ENCODE measurements at regions not wholly inside any gene's neighbourhood (a gene's known extent, or its start where the extent isn't known, plus 50 kb on each side); places are given as distances from the start of the nearest gene placed in this dataset.

DNA sequence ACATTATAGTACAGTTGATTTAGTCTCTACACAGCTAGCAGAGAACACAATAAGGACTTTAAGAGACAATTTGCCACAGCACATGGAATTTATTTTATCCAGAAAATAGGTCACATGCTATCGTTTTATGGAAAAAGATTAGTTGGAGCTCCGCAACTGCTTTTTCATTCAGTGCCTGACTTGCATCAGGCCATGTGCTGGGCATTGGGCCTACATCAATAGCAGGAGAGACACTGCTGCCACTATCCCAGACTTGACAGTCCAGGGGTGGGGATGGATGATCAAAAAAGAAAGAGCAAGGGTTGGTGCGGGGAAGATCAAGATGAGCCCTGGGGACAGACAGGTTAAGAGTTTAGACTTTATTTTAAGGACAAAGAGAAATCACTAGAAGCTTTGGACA lies 75.2 kb upstream of the C3orf80 start:
- Histone ChIP-seq H3K9me3 (ENCODE audit: control insufficient read depth, insufficient read depth, low read length) (no peaks in the 10 kb centered on the region), H3K79me1 (ENCODE audit: low read depth in 1 of 2, low read length in 2 of 2) (no peaks in the 10 kb centered on the region), H3K9me1 (ENCODE audit: insufficient read depth, low read length) (no peaks in the 10 kb centered on the region), H4K91ac (ENCODE audit: insufficient read depth, low read depth, low read length) (no peak overlapping the region), H3K9ac (ENCODE audit: low read depth, low read length) (no peak overlapping the region), H3K4me1 (ENCODE audit: control insufficient read depth, insufficient read depth, low read length) (peaks cover 2% of the 10 kb centered on the region; the same call in 1 of the 2 replicates), H3K23ac (ENCODE audit: low read depth, low read length) (no peak overlapping the region), H3K4me3 (ENCODE audit: insufficient read depth, low read depth, low read length) (no peak overlapping the region), H3K56ac (ENCODE audit: extremely low read depth, insufficient read depth, low read length) (no peak overlapping the region), H2BK20ac (ENCODE audit: low read depth, low read length) (no peak overlapping the region), H3K18ac (ENCODE audit: low read depth, low read length) (no peak overlapping the region), H2BK5ac (ENCODE audit: low read depth, low read length, poor library complexity, severe bottlenecking) (no peak overlapping the region), H2AK9ac (replicated peaks; ENCODE audit: low read depth, low read length, poor library complexity) (no peak overlapping the region), H4K8ac (ENCODE audit: low read depth in 2 of 2, low read length in 2 of 2) (no peak overlapping the region), H3K36me3 (ENCODE audit: control insufficient read depth, insufficient read depth, low read length) (no peaks in the 10 kb centered on the region), H2AFZ (replicated peaks; ENCODE audit: low read length, poor library complexity) (no peak overlapping the region), H2AK5ac (ENCODE audit: low read depth, low read length) (no peak overlapping the region), H2BK120ac (ENCODE audit: low read depth, low read length) (no peak overlapping the region), H3K27me3 (ENCODE audit: control insufficient read depth, insufficient read depth, low read length) (peaks cover 3% of the 10 kb centered on the region; the same call in 1 of the 2 replicates), H4K20me1 (ENCODE audit: insufficient read depth, low read length) (no peaks in the 10 kb centered on the region), H3K27ac (ENCODE audit: insufficient read depth, low read length) (no peak overlapping the region), H4K5ac (ENCODE audit: low read depth, low read length) (no peak overlapping the region), H2BK15ac (ENCODE audit: low read depth, low read length) (no peak overlapping the region), H3K4ac (ENCODE audit: low read depth, low read length) (no peak overlapping the region), H3K4me2 (ENCODE audit: low read depth, low read length) (no peak overlapping the region), H3K14ac (replicated peaks; ENCODE audit: low read depth, low read length) (no peak overlapping the region)
- intact Hi-C loops (cut with micrococcal nuclease) = no loop called here
- ATAC-seq (ENCODE audit: low read depth) (no peak), DNase-seq (no peak)
- BruUV-seq (replicated peaks) = no TSS peak
- ChIA-PET POLR2A (ENCODE audit: unreplicated experiment) (no interaction called here), CTCF (interaction anchor here (1.0 to 1.2 kb wide), 2 partner anchors 11 to 15 kb away, joined by 3 to 4 read pairs; no protein-coding TSS in a partner anchor)
- TF ChIP-seq, protein P1, sequence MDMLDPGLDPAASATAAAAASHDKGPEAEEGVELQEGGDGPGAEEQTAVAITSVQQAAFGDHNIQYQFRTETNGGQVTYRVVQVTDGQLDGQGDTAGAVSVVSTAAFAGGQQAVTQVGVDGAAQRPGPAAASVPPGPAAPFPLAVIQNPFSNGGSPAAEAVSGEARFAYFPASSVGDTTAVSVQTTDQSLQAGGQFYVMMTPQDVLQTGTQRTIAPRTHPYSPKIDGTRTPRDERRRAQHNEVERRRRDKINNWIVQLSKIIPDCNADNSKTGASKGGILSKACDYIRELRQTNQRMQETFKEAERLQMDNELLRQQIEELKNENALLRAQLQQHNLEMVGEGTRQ (IDR thresholded peaks at IDR 0.05; ENCODE audit: low read depth, low read length) = no peak
- no peak for TF ChIP-seq RAD21 (IDR thresholded peaks at IDR 0.05; ENCODE audit: low read length)
- TF ChIP-seq POLR2A (IDR thresholded peaks at IDR 0.05; ENCODE audit: low read depth, low read length) = no peak
- TF ChIP-seq, protein P2, sequence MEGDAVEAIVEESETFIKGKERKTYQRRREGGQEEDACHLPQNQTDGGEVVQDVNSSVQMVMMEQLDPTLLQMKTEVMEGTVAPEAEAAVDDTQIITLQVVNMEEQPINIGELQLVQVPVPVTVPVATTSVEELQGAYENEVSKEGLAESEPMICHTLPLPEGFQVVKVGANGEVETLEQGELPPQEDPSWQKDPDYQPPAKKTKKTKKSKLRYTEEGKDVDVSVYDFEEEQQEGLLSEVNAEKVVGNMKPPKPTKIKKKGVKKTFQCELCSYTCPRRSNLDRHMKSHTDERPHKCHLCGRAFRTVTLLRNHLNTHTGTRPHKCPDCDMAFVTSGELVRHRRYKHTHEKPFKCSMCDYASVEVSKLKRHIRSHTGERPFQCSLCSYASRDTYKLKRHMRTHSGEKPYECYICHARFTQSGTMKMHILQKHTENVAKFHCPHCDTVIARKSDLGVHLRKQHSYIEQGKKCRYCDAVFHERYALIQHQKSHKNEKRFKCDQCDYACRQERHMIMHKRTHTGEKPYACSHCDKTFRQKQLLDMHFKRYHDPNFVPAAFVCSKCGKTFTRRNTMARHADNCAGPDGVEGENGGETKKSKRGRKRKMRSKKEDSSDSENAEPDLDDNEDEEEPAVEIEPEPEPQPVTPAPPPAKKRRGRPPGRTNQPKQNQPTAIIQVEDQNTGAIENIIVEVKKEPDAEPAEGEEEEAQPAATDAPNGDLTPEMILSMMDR (conservative IDR thresholded peaks at IDR 0.05; ENCODE audit: low read depth, low read length) = no peak
- no peak for TF ChIP-seq MAZ (IDR thresholded peaks at IDR 0.05; ENCODE audit: borderline replicate concordance, low read depth, low read length)
- no peak for TF ChIP-seq FOS (IDR thresholded peaks at IDR 0.05; ENCODE audit: low read depth, low read length)
- TF ChIP-seq, protein P3, sequence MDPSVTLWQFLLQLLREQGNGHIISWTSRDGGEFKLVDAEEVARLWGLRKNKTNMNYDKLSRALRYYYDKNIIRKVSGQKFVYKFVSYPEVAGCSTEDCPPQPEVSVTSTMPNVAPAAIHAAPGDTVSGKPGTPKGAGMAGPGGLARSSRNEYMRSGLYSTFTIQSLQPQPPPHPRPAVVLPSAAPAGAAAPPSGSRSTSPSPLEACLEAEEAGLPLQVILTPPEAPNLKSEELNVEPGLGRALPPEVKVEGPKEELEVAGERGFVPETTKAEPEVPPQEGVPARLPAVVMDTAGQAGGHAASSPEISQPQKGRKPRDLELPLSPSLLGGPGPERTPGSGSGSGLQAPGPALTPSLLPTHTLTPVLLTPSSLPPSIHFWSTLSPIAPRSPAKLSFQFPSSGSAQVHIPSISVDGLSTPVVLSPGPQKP (IDR thresholded peaks at IDR 0.05; ENCODE audit: borderline replicate concordance, low read depth, low read length) = no peak
- no peak for TF ChIP-seq BHLHE40 (IDR thresholded peaks at IDR 0.05; ENCODE audit: low read depth, low read length)
- no peak for TF ChIP-seq MXI1 (IDR thresholded peaks at IDR 0.05; ENCODE audit: borderline replicate concordance, low read depth, low read length)
- TF ChIP-seq CEBPB (IDR thresholded peaks at IDR 0.05; ENCODE audit: low read depth, low read length) = no peak
- TF ChIP-seq MAFK (IDR thresholded peaks at IDR 0.05; ENCODE audit: low read depth, low read length) = no peak
- in situ Hi-C loops (cut with MboI; ENCODE audit: low sequenced_read_pairs) = loop anchor here (10.0 to 25.0 kb wide), 2 partner anchors 263 to 335 kb away; no protein-coding TSS in a partner anchor
- dilution Hi-C loops (cut with HindIII; ENCODE audit: low sequenced_read_pairs, unreplicated experiment) = no loop called here
- 100% methylated on average over 3 of the region's 3 CpGs; no CpG with 5 or more reads in 1 of the 2 experiments for WGBS, 2 experiments (ENCODE audit: extremely low coverage in 2 of 2, insufficient read length in 1 of 2)

Data from IMR-90 (cell line).